HEK293 (cell line): ENCODE measurements at regions not wholly inside any gene's neighbourhood (a gene's known extent, or its start where the extent isn't known, plus 50 kb on each side); places are given as distances from the start of the nearest gene placed in this dataset.

ENCODE experiments used
- CTCF ChIA-PET: fragments of 350-600 bp; formaldehyde crosslinking; extraction: SDS; loops from one replicate; lab custom pipeline; 2021; ENCODE audit warnings: antibody characterized with exemption; lab: Yijun Ruan, JAX
- POLR2A ChIA-PET: fragments of 300-600 bp; formaldehyde crosslinking; extraction: SDS; loops from one replicate; lab custom pipeline; 2020; ENCODE audit warnings: antibody characterized with exemption, inconsistent platforms; lab: Yijun Ruan, JAX
- H3K27ac ChIP-seq: fragments of 200-500 bp; sonication (Bioruptor generic); 2 replicates; pipeline ENCODE4 v1.5.1; 2014; ENCODE audit warnings: low read depth, low read length, control low read depth, inconsistent platforms; ENCODE audit errors: extremely low read depth
- H3K36me3 ChIP-seq, 2 experiments: fragments of 200-500 bp in 1 of 2; sonication (Bioruptor generic) in 1 of 2; 1 replicate in 1 of 2; 2 replicates in 1 of 2; pipeline ENCODE4 v1.5.1; 2014 to 2017; ENCODE audit warnings: inconsistent platforms in 2 of 2, low read length in 2 of 2; ENCODE audit not compliant: control insufficient read depth in 2 of 2, insufficient read depth in 1 of 2
- H3K4me1 ChIP-seq: fragments of 200-500 bp; sonication (Bioruptor generic); 2 replicates; pipeline ENCODE4 v1.5.1; 2014; ENCODE audit warnings: mild to moderate bottlenecking, low read length, inconsistent platforms; ENCODE audit not compliant: control insufficient read depth, insufficient read depth
- H3K4me3 ChIP-seq: 2 replicates; pipeline ENCODE4 v1.5.1; 2011; ENCODE audit warnings: low read depth, mild to moderate bottlenecking, control low read depth, low read length, moderate library complexity
- H3K9me3 ChIP-seq: fragments of 200-500 bp; sonication (Bioruptor generic); 2 replicates; pipeline ENCODE4 v1.5.1; 2014; ENCODE audit warnings: low read depth, low read length, inconsistent platforms; ENCODE audit not compliant: control insufficient read depth, insufficient read depth
- BCL11B ChIP-seq: fragments of 450-650 bp; formaldehyde crosslinking; IDR thresholded peaks from 2 replicates; pipeline ENCODE4 v1.5.1; 2016; ENCODE audit warnings: low read depth, missing biosample characterization, missing genetic modification characterization
- HOXC10 ChIP-seq: sonication (generic); formaldehyde crosslinking; IDR thresholded peaks from 2 replicates; pipeline ENCODE4 v1.8.1; 2023; ENCODE audit warnings: mild to moderate bottlenecking, missing genetic modification reagents
- KLF1 ChIP-seq: fragments of 450-650 bp; formaldehyde crosslinking; IDR thresholded peaks from 2 replicates; pipeline ENCODE4 v1.5.1; 2016; ENCODE audit warnings: missing biosample characterization, missing genetic modification characterization
- KLF9 ChIP-seq: fragments of 450-650 bp; formaldehyde crosslinking; IDR thresholded peaks from 2 replicates; pipeline ENCODE4 v1.5.1; 2016; ENCODE audit warnings: missing biosample characterization, missing genetic modification characterization, low read depth
- SETDB1 ChIP-seq: IDR thresholded peaks from one replicate; pipeline ENCODE4 v1.6.1; 2017; ENCODE audit warnings: mild to moderate bottlenecking, low read length, moderate library complexity, mixed read lengths; ENCODE audit not compliant: insufficient read length
- SP2 ChIP-seq: fragments of 450-650 bp; formaldehyde crosslinking; IDR thresholded peaks from 2 replicates; pipeline ENCODE4 v1.5.1; 2016; ENCODE audit warnings: missing biosample characterization, missing genetic modification characterization
- SP7 ChIP-seq: fragments of 450-650 bp; formaldehyde crosslinking; IDR thresholded peaks from 2 replicates; pipeline ENCODE4 v1.5.1; 2016; ENCODE audit warnings: missing biosample characterization, missing genetic modification characterization
- ZBTB21 ChIP-seq: fragments of 450-650 bp; formaldehyde crosslinking; IDR thresholded peaks from 2 replicates; pipeline ENCODE4 v1.5.1; 2017; ENCODE audit warnings: missing biosample characterization, missing genetic modification characterization
- ZFP69B ChIP-seq: fragments of 450-650 bp; formaldehyde crosslinking; IDR thresholded peaks from 2 replicates; pipeline ENCODE4 v1.5.1; 2016; ENCODE audit warnings: missing biosample characterization, missing genetic modification characterization
- ZNF146 ChIP-seq: fragments of 450-650 bp; formaldehyde crosslinking; IDR thresholded peaks from 2 replicates; pipeline ENCODE4 v1.5.1; 2016; ENCODE audit warnings: missing biosample characterization, missing genetic modification characterization
- ZNF175 ChIP-seq: fragments of 450-650 bp; formaldehyde crosslinking; IDR thresholded peaks from 2 replicates; pipeline ENCODE4 v1.5.1; 2016; ENCODE audit warnings: missing biosample characterization, missing genetic modification characterization
- ZNF23 ChIP-seq: fragments of 450-650 bp; formaldehyde crosslinking; IDR thresholded peaks from 2 replicates; pipeline ENCODE4 v1.5.1; 2016; ENCODE audit warnings: missing biosample characterization, missing genetic modification characterization, borderline replicate concordance
- ZNF335 ChIP-seq: fragments of 450-650 bp; formaldehyde crosslinking; conservative IDR thresholded peaks from 2 replicates; pipeline ENCODE4 v1.5.1; 2016; ENCODE audit warnings: missing biosample characterization, missing genetic modification characterization
- ZNF362 ChIP-seq: fragments of 450-650 bp; formaldehyde crosslinking; IDR thresholded peaks from 2 replicates; pipeline ENCODE4 v1.5.1; 2016; ENCODE audit warnings: missing biosample characterization, missing genetic modification characterization
- ZNF423 ChIP-seq: fragments of 450-650 bp; formaldehyde crosslinking; IDR thresholded peaks from 2 replicates; pipeline ENCODE4 v1.5.1; 2016; ENCODE audit warnings: missing biosample characterization, missing genetic modification characterization
- ZNF426 ChIP-seq: fragments of 450-650 bp; formaldehyde crosslinking; IDR thresholded peaks from 2 replicates; pipeline ENCODE4 v1.5.1; 2017; ENCODE audit warnings: missing biosample characterization, missing genetic modification characterization, mild to moderate bottlenecking, inconsistent platforms, moderate library complexity
- ZNF596 ChIP-seq: fragments of 450-650 bp; IDR thresholded peaks from 2 replicates; pipeline ENCODE4 v1.5.0; 2018; ENCODE audit warnings: missing biosample characterization, mild to moderate bottlenecking, missing genetic modification characterization, moderate library complexity
- ZNF600 ChIP-seq: fragments of 450-650 bp; formaldehyde crosslinking; IDR thresholded peaks from 2 replicates; pipeline ENCODE4 v1.5.1; 2016; ENCODE audit warnings: missing biosample characterization, missing genetic modification characterization
- ZNF830 ChIP-seq: fragments of 450-650 bp; IDR thresholded peaks from 2 replicates; pipeline ENCODE4 v1.5.0; 2018; ENCODE audit warnings: missing biosample characterization, missing genetic modification characterization, low read depth, mild to moderate bottlenecking, moderate library complexity
- ZSCAN4 ChIP-seq: fragments of 450-650 bp; formaldehyde crosslinking; IDR thresholded peaks from 2 replicates; pipeline ENCODE4 v1.5.1; 2017; ENCODE audit warnings: missing biosample characterization, missing genetic modification characterization
- TF ChIP-seq, protein P1 (sequence below): fragments of 450-650 bp; formaldehyde crosslinking; IDR thresholded peaks from 2 replicates; pipeline ENCODE4 v1.5.1; 2016; ENCODE audit warnings: missing biosample characterization, missing genetic modification characterization
- TF ChIP-seq, protein P2 (sequence below): fragments of 450-650 bp; formaldehyde crosslinking; IDR thresholded peaks from 2 replicates; pipeline ENCODE4 v1.5.1; 2016; ENCODE audit warnings: missing biosample characterization, missing genetic modification characterization, borderline replicate concordance

- no peak for TF ChIP-seq ZSCAN4 (tag by site-specific recombination)
- no peak for TF ChIP-seq ZNF600 (tag by site-specific recombination)
- 0 out of 2 replicates have a peak, but pooled peaks have one; percentile 58 for TF ChIP-seq ZNF423 (tag by site-specific recombination)
Observed at GRCh38 chr11:128388206-128388815, 199.0 kb downstream of the ETS1 start (continued).

- ChIA-PET POLR2A (no interaction called here), CTCF (interaction anchor here (0.6 to 1.1 kb wide), 2 partner anchors 16 to 75 kb away, joined by 3 read pairs; no protein-coding TSS in a partner anchor)
- no peaks in the 10 kb centered on the region for H3K4me1 ChIP-seq
- TF ChIP-seq ZBTB21 (tag by site-specific recombination) (no peak), KLF9 (tag by site-specific recombination) (no peak), ZNF146 (tag by site-specific recombination) (no peak), ZNF426 (tag by site-specific recombination) (no peak), ZNF830 (tag by site-specific recombination) (no peak), SP2 (tag by site-specific recombination) (no peak), KLF1 (tag by site-specific recombination) (no peak), ZNF362 (tag by site-specific recombination) (no peak), ZNF335 (tag by site-specific recombination) (no peak), HOXC10 (CRISPR knock-in tag) (no peak), SETDB1 (no peak), BCL11B (tag by site-specific recombination) (no peak), SP7 (tag by site-specific recombination) (no peak), ZNF596 (tag by site-specific recombination) (no peak), ZNF23 (tag by site-specific recombination) (no peak), ZFP69B (no peak), ZNF175 (tag by site-specific recombination) (no peak)
- TF ChIP-seq, protein P1, sequence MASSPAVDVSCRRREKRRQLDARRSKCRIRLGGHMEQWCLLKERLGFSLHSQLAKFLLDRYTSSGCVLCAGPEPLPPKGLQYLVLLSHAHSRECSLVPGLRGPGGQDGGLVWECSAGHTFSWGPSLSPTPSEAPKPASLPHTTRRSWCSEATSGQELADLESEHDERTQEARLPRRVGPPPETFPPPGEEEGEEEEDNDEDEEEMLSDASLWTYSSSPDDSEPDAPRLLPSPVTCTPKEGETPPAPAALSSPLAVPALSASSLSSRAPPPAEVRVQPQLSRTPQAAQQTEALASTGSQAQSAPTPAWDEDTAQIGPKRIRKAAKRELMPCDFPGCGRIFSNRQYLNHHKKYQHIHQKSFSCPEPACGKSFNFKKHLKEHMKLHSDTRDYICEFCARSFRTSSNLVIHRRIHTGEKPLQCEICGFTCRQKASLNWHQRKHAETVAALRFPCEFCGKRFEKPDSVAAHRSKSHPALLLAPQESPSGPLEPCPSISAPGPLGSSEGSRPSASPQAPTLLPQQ (tag by site-specific recombination), result no peak
- TF ChIP-seq, protein P2, sequence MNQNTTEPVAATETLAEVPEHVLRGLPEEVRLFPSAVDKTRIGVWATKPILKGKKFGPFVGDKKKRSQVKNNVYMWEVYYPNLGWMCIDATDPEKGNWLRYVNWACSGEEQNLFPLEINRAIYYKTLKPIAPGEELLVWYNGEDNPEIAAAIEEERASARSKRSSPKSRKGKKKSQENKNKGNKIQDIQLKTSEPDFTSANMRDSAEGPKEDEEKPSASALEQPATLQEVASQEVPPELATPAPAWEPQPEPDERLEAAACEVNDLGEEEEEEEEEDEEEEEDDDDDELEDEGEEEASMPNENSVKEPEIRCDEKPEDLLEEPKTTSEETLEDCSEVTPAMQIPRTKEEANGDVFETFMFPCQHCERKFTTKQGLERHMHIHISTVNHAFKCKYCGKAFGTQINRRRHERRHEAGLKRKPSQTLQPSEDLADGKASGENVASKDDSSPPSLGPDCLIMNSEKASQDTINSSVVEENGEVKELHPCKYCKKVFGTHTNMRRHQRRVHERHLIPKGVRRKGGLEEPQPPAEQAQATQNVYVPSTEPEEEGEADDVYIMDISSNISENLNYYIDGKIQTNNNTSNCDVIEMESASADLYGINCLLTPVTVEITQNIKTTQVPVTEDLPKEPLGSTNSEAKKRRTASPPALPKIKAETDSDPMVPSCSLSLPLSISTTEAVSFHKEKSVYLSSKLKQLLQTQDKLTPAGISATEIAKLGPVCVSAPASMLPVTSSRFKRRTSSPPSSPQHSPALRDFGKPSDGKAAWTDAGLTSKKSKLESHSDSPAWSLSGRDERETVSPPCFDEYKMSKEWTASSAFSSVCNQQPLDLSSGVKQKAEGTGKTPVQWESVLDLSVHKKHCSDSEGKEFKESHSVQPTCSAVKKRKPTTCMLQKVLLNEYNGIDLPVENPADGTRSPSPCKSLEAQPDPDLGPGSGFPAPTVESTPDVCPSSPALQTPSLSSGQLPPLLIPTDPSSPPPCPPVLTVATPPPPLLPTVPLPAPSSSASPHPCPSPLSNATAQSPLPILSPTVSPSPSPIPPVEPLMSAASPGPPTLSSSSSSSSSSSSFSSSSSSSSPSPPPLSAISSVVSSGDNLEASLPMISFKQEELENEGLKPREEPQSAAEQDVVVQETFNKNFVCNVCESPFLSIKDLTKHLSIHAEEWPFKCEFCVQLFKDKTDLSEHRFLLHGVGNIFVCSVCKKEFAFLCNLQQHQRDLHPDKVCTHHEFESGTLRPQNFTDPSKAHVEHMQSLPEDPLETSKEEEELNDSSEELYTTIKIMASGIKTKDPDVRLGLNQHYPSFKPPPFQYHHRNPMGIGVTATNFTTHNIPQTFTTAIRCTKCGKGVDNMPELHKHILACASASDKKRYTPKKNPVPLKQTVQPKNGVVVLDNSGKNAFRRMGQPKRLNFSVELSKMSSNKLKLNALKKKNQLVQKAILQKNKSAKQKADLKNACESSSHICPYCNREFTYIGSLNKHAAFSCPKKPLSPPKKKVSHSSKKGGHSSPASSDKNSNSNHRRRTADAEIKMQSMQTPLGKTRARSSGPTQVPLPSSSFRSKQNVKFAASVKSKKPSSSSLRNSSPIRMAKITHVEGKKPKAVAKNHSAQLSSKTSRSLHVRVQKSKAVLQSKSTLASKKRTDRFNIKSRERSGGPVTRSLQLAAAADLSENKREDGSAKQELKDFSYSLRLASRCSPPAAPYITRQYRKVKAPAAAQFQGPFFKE (tag by site-specific recombination), result no peak
- H3K27ac ChIP-seq, result no peak overlapping the region
- H3K36me3 ChIP-seq, result no peaks in the 10 kb centered on the region
- no peak overlapping the region for H3K4me3 ChIP-seq
- no peaks in the 10 kb centered on the region for H3K9me3 ChIP-seq
Observed at GRCh38 chr11:128379587-128380580, 207.5 kb downstream of the ETS1 start.
